B cell (primary cell): ENCODE measurements at regions not wholly inside any gene's neighbourhood (a gene's known extent, or its start where the extent isn't known, plus 50 kb on each side); places are given as distances from the start of the nearest gene placed in this dataset.

Experiments
- ATAC-seq: fragments of 200-7000 bp; cut with Tn5 transposase; one replicate; pipeline ENCODE4 v1.10.0; 2021; ENCODE audit warnings: low read depth, mild to moderate bottlenecking, moderate number of reproducible peaks, moderate library complexity
- CTCF ChIA-PET: fragments of 350-600 bp; sonication (Branson Sonifier 250); formaldehyde crosslinking; loops from one replicate; lab custom pipeline; 2021; ENCODE audit warnings: antibody characterized with exemption, inconsistent platforms; lab: Charles Lee
- POLR2A ChIA-PET: fragments of 350-600 bp; sonication (Branson Sonifier 250); formaldehyde crosslinking; loops from one replicate; lab custom pipeline; 2021; ENCODE audit warnings: antibody characterized with exemption; lab: Charles Lee
- DNase-seq: peaks from one replicate; pipeline ENCODE4 v3.0.0; 2013
- H2AFZ ChIP-seq: 2 replicates; pipeline ENCODE4 v1.6.1; 2012; ENCODE audit warnings: mild to moderate bottlenecking, low read depth, low read length; ENCODE audit not compliant: insufficient read depth, poor library complexity, severe bottlenecking
- H3K27ac ChIP-seq, 2 donors: 1 replicate in 1 of 2; 2 replicates in 1 of 2; pipeline ENCODE4 v1.5.1; 2012 to 2013; ENCODE audit warnings: low read length in 2 of 2, mild to moderate bottlenecking in 2 of 2, moderate library complexity in 1 of 2
- H3K27me3 ChIP-seq, 4 experiments: fragments of 200-600 bp in 1 of 4; sonication (generic) in 1 of 4; replicated peaks in 1 of 4; 1 replicate in 2 of 4; 2 replicates in 2 of 4; pipeline versions ENCODE4 v1.6.1 to v1.7.0; 2013 to 2016; ENCODE audit warnings: low read length in 3 of 4, mild to moderate bottlenecking in 2 of 4, mixed read lengths in 1 of 4, moderate library complexity in 1 of 4; ENCODE audit not compliant: insufficient read depth in 4 of 4, control insufficient read depth in 3 of 4; ENCODE audit errors: control extremely low read depth in 1 of 4
- H3K36me3 ChIP-seq, 2 experiments: replicated peaks in 1 of 2; 1 replicate in 1 of 2; 2 replicates in 1 of 2; pipeline versions ENCODE4 v1.6.1 to v1.7.1; 2013; ENCODE audit warnings: low read length in 1 of 2; ENCODE audit not compliant: insufficient read depth in 2 of 2, control insufficient read depth in 1 of 2; ENCODE audit errors: control extremely low read depth in 1 of 2, extremely low read depth in 1 of 2
- H3K4me1 ChIP-seq, 2 donors: fragments of 200-600 bp in 1 of 2; sonication (generic) in 1 of 2; 1 replicate in 1 of 2; 2 replicates in 1 of 2; pipeline versions ENCODE4 v1.5.1 to v1.6.1; 2013 to 2017; ENCODE audit warnings: low read length in 2 of 2; ENCODE audit not compliant: control insufficient read depth in 2 of 2, insufficient read depth in 2 of 2
- H3K4me2 ChIP-seq: replicated peaks from 2 replicates; pipeline ENCODE3; 2012; ENCODE audit warnings: mild to moderate bottlenecking, low read depth, low read length; ENCODE audit not compliant: poor library complexity, severe bottlenecking
- H3K4me3 ChIP-seq, 5 experiments: fragments of 200-600 bp in 1 of 5; sonication (generic) in 1 of 5; 1 replicate in 3 of 5; 2 replicates in 2 of 5; pipeline versions ENCODE4 v1.5.1 to v1.7.0; 2011 to 2016; ENCODE audit warnings: low read length in 4 of 5, mild to moderate bottlenecking in 4 of 5, low read depth in 2 of 5, control low read depth in 1 of 5, moderate library complexity in 1 of 5; ENCODE audit not compliant: insufficient read depth in 1 of 5; ENCODE audit errors: control extremely low read depth in 1 of 5, extremely low read depth in 1 of 5
- H3K79me2 ChIP-seq: fragments of 200-600 bp; sonication (generic); one replicate; pipeline ENCODE4 v1.6.0; 2016; ENCODE audit warnings: low read length; ENCODE audit not compliant: control insufficient read depth, insufficient read depth
- H3K9ac ChIP-seq: fragments of 200-600 bp; sonication (generic); 2 replicates; pipeline ENCODE4 v1.6.1; 2017; ENCODE audit warnings: mild to moderate bottlenecking, low read length, moderate library complexity
- H3K9me3 ChIP-seq, 3 donors: one replicate each; pipeline versions ENCODE4 v1.6.1 to v1.7.1; 2013; ENCODE audit warnings: low read length in 2 of 3; ENCODE audit not compliant: control insufficient read depth in 2 of 3, insufficient read depth in 1 of 3; ENCODE audit errors: control extremely low read depth in 1 of 3
- H4K20me1 ChIP-seq: 2 replicates; pipeline ENCODE4 v1.6.0; 2012; ENCODE audit warnings: mild to moderate bottlenecking, low read length; ENCODE audit not compliant: insufficient read depth, control insufficient read depth, poor library complexity, severe bottlenecking
- H3K27ac Mint-ChIP-seq: one replicate; pipeline ENCODE4 v1.8.0; 2021; ENCODE audit warnings: mixed read lengths
- H3K27me3 Mint-ChIP-seq: one replicate; pipeline ENCODE4 v1.8.0; 2021; ENCODE audit warnings: mixed read lengths
- H3K4me1 Mint-ChIP-seq: one replicate; pipeline ENCODE4 v1.8.0; 2021; ENCODE audit warnings: mixed read lengths
- H3K4me3 Mint-ChIP-seq: one replicate; pipeline ENCODE4 v1.8.0; 2021; ENCODE audit warnings: mixed read lengths
- H3K9me3 Mint-ChIP-seq: one replicate; pipeline ENCODE4 v1.8.0; 2022; ENCODE audit warnings: mixed read lengths; ENCODE audit not compliant: insufficient read depth
- CTCF ChIP-seq: fragments of 200-600 bp; IDR thresholded peaks from one replicate; pipeline ENCODE4 v1.8.0; 2022; ENCODE audit warnings: antibody characterized with exemption, mild to moderate bottlenecking
- EZH2 ChIP-seq: IDR thresholded peaks from 2 replicates; pipeline ENCODE4 v1.6.1; 2012; ENCODE audit warnings: borderline replicate concordance, low read depth, mild to moderate bottlenecking, moderate library complexity, low read length; ENCODE audit not compliant: insufficient read depth, poor library complexity, severe bottlenecking
- WGBS: methylation state at CpG from one replicate; pipeline ENCODE4 v1.1.5; 2013; ENCODE audit warnings: missing lambda C conversion rate; ENCODE audit not compliant: insufficient coverage; 5-methylcytosine and 5-hydroxymethylcytosine counted together
- intact Hi-C: fragments of 100-400 bp; cut with micrococcal nuclease; formaldehyde crosslinking; loops from one replicate; pipeline ENCODE4 v1.10.0; 2022

- no peak overlapping the region for H3K4me3 Mint-ChIP-seq
- H3K4me1 Mint-ChIP-seq: no peaks in the 10 kb centered on the region
- H3K27ac Mint-ChIP-seq: no peak overlapping the region
- DNase-seq (no peak), ATAC-seq (no peak)
- Histone ChIP-seq H3K4me1 (no peaks in the 10 kb centered on the region), H3K27me3 (no peaks in the 10 kb centered on the region), H3K4me2 (no peak overlapping the region), H3K9ac (no peak overlapping the region), H2AFZ (no peak overlapping the region), H3K27ac (no peak overlapping the region), H3K4me3 (no peak overlapping the region), H3K79me2 (no peaks in the 10 kb centered on the region), H4K20me1 (no peaks in the 10 kb centered on the region), H3K9me3 (no peaks in the 10 kb centered on the region), H3K36me3 (no peaks in the 10 kb centered on the region)
- H3K27me3 Mint-ChIP-seq: no peaks in the 10 kb centered on the region
- WGBS: no CpG with 5 or more reads among the region's 6 CpGs
- ChIA-PET POLR2A (no interaction called here), CTCF (no interaction called here)
- intact Hi-C loops: no loop called here
- H3K9me3 Mint-ChIP-seq: no peaks in the 10 kb centered on the region
- TF ChIP-seq CTCF (no peak), EZH2 (no peak)
Measured at GRCh38 chr11:15629690-15630321, 515.1 kb downstream of the INSC start.

- H3K4me1 Mint-ChIP-seq: no peaks in the 10 kb centered on the region
- Histone ChIP-seq H3K4me1 (no peaks in the 10 kb centered on the region), H3K27ac (no peak overlapping the region), H3K4me2 (no peak overlapping the region), H3K27me3 (no peaks in the 10 kb centered on the region), H3K4me3 (no peak overlapping the region), H4K20me1 (no peaks in the 10 kb centered on the region), H3K9ac (no peak overlapping the region), H3K9me3 (no peaks in the 10 kb centered on the region), H2AFZ (no peak overlapping the region), H3K79me2 (no peaks in the 10 kb centered on the region), H3K36me3 (no peaks in the 10 kb centered on the region)
- H3K27me3 Mint-ChIP-seq: no peaks in the 10 kb centered on the region
- ChIA-PET POLR2A (no interaction called here), CTCF (no interaction called here)
- no peak overlapping the region for H3K4me3 Mint-ChIP-seq
- no CpG with 5 or more reads among the region's 2 CpGs for WGBS
- DNase-seq: no peak
- H3K9me3 Mint-ChIP-seq: no peaks in the 10 kb centered on the region
- no peak for TF ChIP-seq CTCF
- no peak for TF ChIP-seq EZH2
- intact Hi-C loops: no loop called here
- ATAC-seq: no peak
- H3K27ac Mint-ChIP-seq: no peak overlapping the region
Measured at GRCh38 chr11:15630896-15631295, 516.2 kb downstream of the INSC start.
